SK-N-SH (cell line): ENCODE measurements at regions not wholly inside any gene's neighbourhood (a gene's known extent, or its start where the extent isn't known, plus 50 kb on each side); places are given as distances from the start of the nearest gene placed in this dataset.

Experiments
- CTCF ChIA-PET: fragments of 300-600, 350-600 bp; formaldehyde crosslinking; extraction: SDS; loops from one replicate; lab custom pipeline; 2021; lab: Yijun Ruan, JAX
- POLR2A ChIA-PET: fragments of 350-600 bp; sonication (Branson Sonifier 250); formaldehyde crosslinking; extraction: SDS; loops from one replicate; lab custom pipeline; 2020; ENCODE audit warnings: antibody characterized with exemption, inconsistent platforms; lab: Yijun Ruan, JAX
- DNase-seq: peaks from one replicate; pipeline ENCODE4 v3.0.0; 2012
- H2AFZ ChIP-seq: fragments of 200-600 bp; sonication (generic); 2 replicates; pipeline ENCODE4 v1.8.1; 2016; ENCODE audit warnings: antibody characterized with exemption, mild to moderate bottlenecking, low read depth
- H3F3A ChIP-seq: fragments of 200-600 bp; sonication (generic); replicated peaks from 2 replicates; pipeline ENCODE3; 2016; ENCODE audit warnings: antibody characterized with exemption, mild to moderate bottlenecking; ENCODE audit not compliant: insufficient read depth
- H3K27ac ChIP-seq, 2 experiments: fragments of 200-500 bp in 1 of 2; fragments of 200-600 bp in 1 of 2; sonication (Bioruptor generic) in 1 of 2; sonication (generic), shearing (Covaris generic) in 1 of 2; 2 replicates each; pipeline versions ENCODE4 v1.5.1 to v1.6.1; 2014 to 2016; ENCODE audit warnings: low read depth in 2 of 2, inconsistent platforms in 1 of 2, low read length in 1 of 2, mild to moderate bottlenecking in 1 of 2, mixed read lengths in 1 of 2
- H3K27me3 ChIP-seq: fragments of 200-600 bp; sonication (generic), shearing (Covaris generic); 2 replicates; pipeline ENCODE4 v1.6.1; 2016; ENCODE audit warnings: mixed run types; ENCODE audit not compliant: insufficient read depth
- H3K36me3 ChIP-seq, 2 experiments: fragments of 200-500 bp in 1 of 2; fragments of 200-600 bp in 1 of 2; sonication (Bioruptor generic) in 1 of 2; sonication (generic) in 1 of 2; replicated peaks in 1 of 2; 2 replicates each; pipeline versions ENCODE3 to v1.5.1; 2014 to 2016; ENCODE audit warnings: low read length in 1 of 2, mild to moderate bottlenecking in 1 of 2; ENCODE audit not compliant: insufficient read depth in 2 of 2, control insufficient read depth in 1 of 2
- H3K4me1 ChIP-seq, 2 experiments: fragments of 200-500 bp in 1 of 2; fragments of 200-600 bp in 1 of 2; sonication (Bioruptor generic) in 1 of 2; sonication (generic), shearing (Covaris generic) in 1 of 2; 2 replicates each; pipeline versions ENCODE4 v1.5.1 to v1.6.1; 2014 to 2016; ENCODE audit warnings: low read depth in 1 of 2, low read length in 1 of 2, mixed run types in 1 of 2; ENCODE audit not compliant: insufficient read depth in 2 of 2, control insufficient read depth in 1 of 2
- H3K4me2 ChIP-seq: fragments of 200-600 bp; sonication (generic), shearing (Covaris generic); 2 replicates; pipeline ENCODE4 v1.6.1; 2017; ENCODE audit warnings: mixed run types
- H3K4me3 ChIP-seq, 2 experiments: fragments of 200-500 bp in 1 of 2; fragments of 200-600 bp in 1 of 2; sonication (Bioruptor generic) in 1 of 2; sonication (generic), shearing (Covaris generic) in 1 of 2; 2 replicates each; pipeline versions ENCODE4 v1.5.1 to v1.8.1; 2014 to 2016; ENCODE audit warnings: low read depth in 2 of 2, inconsistent platforms in 1 of 2, low read length in 1 of 2, mild to moderate bottlenecking in 1 of 2, mixed read lengths in 1 of 2, moderate library complexity in 1 of 2
- H3K79me2 ChIP-seq: fragments of 200-600 bp; sonication (generic); 2 replicates; pipeline ENCODE4 v1.8.1; 2017; ENCODE audit warnings: mild to moderate bottlenecking; ENCODE audit not compliant: insufficient read depth
- H3K9ac ChIP-seq: fragments of 200-600 bp; sonication (generic); 2 replicates; pipeline ENCODE4 v1.6.1; 2017; ENCODE audit warnings: mixed run types
- H3K9me2 ChIP-seq: fragments of 200-600 bp; sonication (generic); 2 replicates; pipeline ENCODE4 v1.6.1; 2017; ENCODE audit warnings: mixed run types
- H3K9me3 ChIP-seq: fragments of 200-600 bp; sonication (generic); 2 replicates; pipeline ENCODE4 v1.6.1; 2017; ENCODE audit warnings: mixed run types, mild to moderate bottlenecking, moderate library complexity
- H4K20me1 ChIP-seq: fragments of 200-600 bp; sonication (generic); 2 replicates; pipeline ENCODE4 v1.6.1; 2017; ENCODE audit warnings: mild to moderate bottlenecking, mixed run types; ENCODE audit not compliant: insufficient read depth
- CHD2 ChIP-seq: fragments of 150-350 bp; IDR thresholded peaks from 2 replicates; pipeline ENCODE4 v1.6.1; 2018; ENCODE audit warnings: low read length; ENCODE audit not compliant: partially characterized antibody
- EZH2phosphoT487 ChIP-seq: fragments of 200-600 bp; sonication (generic); IDR thresholded peaks from 2 replicates; pipeline ENCODE4 v1.6.1; 2017; ENCODE audit warnings: low read depth, mixed run types, mild to moderate bottlenecking, antibody characterized with exemption, moderate library complexity, borderline replicate concordance
- FOSL2 ChIP-seq: IDR thresholded peaks from 2 replicates; pipeline ENCODE4 v1.4.0; 2012; ENCODE audit warnings: low read depth, mild to moderate bottlenecking, moderate library complexity, borderline replicate concordance
- FOXM1 ChIP-seq: IDR thresholded peaks from 2 replicates; pipeline ENCODE4 v1.4.0; 2012; ENCODE audit warnings: low read depth, mild to moderate bottlenecking
- GABPA ChIP-seq: IDR thresholded peaks from 2 replicates; pipeline ENCODE4 v1.4.0; 2012; ENCODE audit warnings: low read depth, mild to moderate bottlenecking
- MEF2A ChIP-seq: IDR thresholded peaks from 2 replicates; pipeline ENCODE4 v1.4.0; 2012; ENCODE audit warnings: low read depth, borderline replicate concordance
- MXI1 ChIP-seq: IDR thresholded peaks from 2 replicates; pipeline ENCODE4 v1.6.1; 2012; ENCODE audit warnings: mild to moderate bottlenecking, low read depth, low read length, improper control_type of control experiment
- NRF1 ChIP-seq: IDR thresholded peaks from 2 replicates; pipeline ENCODE4 v1.6.1; 2012; ENCODE audit warnings: low read depth, mild to moderate bottlenecking, low read length
- POLR2AphosphoS5 ChIP-seq: IDR thresholded peaks from 2 replicates; pipeline ENCODE4 v1.6.1; 2012; ENCODE audit warnings: low read depth, low read length
- RCOR1 ChIP-seq: fragments of 150-350 bp; IDR thresholded peaks from 2 replicates; pipeline ENCODE4 v1.6.1; 2017; ENCODE audit warnings: antibody characterized with exemption, low read length
- RFX5 ChIP-seq: IDR thresholded peaks from 2 replicates; pipeline ENCODE4 v1.6.1; 2012; ENCODE audit warnings: mild to moderate bottlenecking, improper control_type of control experiment, low read length
- RXRA ChIP-seq: IDR thresholded peaks from 2 replicates; pipeline ENCODE4 v1.4.0; 2012; ENCODE audit warnings: low read depth, mild to moderate bottlenecking, borderline replicate concordance
- SMC3 ChIP-seq: IDR thresholded peaks from 2 replicates; pipeline ENCODE4 v1.6.1; 2012; ENCODE audit warnings: low read depth, low read length, improper control_type of control experiment
- YY1 ChIP-seq: IDR thresholded peaks from 2 replicates; pipeline ENCODE4 v1.4.0; 2012; ENCODE audit warnings: low read depth, mild to moderate bottlenecking
- ZBTB33 ChIP-seq: IDR thresholded peaks from 2 replicates; pipeline ENCODE4 v1.4.0; 2012; ENCODE audit warnings: low read depth, borderline replicate concordance
- WGBS: methylation state at CpG from one replicate; pipeline ENCODE4 v1.1.6; 2017; ENCODE audit warnings: low lambda C conversion rate; 5-methylcytosine and 5-hydroxymethylcytosine counted together
- TF ChIP-seq, protein P1 (sequence below): fragments of 200-600 bp; sonication (generic); IDR thresholded peaks from 2 replicates; pipeline ENCODE4 v1.6.1; 2017; ENCODE audit warnings: antibody characterized with exemption, mild to moderate bottlenecking, moderate library complexity
- TF ChIP-seq, protein P2 (sequence below): IDR thresholded peaks from 2 replicates; pipeline ENCODE4; 2012

GRCh38 chr1:30295674-30296073, 427.7 kb downstream of the MATN1 start:
- no peak for DNase-seq
- CTCF ChIA-PET = interaction anchor here (1.0 to 1.2 kb wide), 2 partner anchors 11 to 63 kb away, joined by 3 read pairs; no protein-coding TSS in a partner anchor

DNA sequence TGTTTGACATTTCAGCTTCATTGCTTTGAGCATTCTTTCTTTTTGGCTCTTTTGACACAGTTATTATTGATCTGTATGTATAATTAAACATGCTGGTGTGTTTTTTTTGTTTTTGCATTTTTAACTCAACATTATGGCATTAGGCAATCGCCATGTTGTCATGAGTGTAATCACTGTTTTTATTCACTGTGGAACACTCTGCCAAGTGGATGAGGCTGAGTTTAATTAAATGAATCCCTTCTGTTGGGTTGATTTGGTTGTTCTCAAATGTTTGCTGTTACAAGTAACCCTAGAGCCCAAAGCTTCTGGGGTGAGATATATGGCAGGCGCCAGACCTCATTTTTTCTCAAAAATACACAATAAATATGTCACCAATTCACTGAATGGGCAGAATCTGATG, 428.1 kb downstream of the MATN1 start:
- no peak overlapping the region for H3K4me2 ChIP-seq
- DNase-seq = no peak
- TF ChIP-seq, protein P1, sequence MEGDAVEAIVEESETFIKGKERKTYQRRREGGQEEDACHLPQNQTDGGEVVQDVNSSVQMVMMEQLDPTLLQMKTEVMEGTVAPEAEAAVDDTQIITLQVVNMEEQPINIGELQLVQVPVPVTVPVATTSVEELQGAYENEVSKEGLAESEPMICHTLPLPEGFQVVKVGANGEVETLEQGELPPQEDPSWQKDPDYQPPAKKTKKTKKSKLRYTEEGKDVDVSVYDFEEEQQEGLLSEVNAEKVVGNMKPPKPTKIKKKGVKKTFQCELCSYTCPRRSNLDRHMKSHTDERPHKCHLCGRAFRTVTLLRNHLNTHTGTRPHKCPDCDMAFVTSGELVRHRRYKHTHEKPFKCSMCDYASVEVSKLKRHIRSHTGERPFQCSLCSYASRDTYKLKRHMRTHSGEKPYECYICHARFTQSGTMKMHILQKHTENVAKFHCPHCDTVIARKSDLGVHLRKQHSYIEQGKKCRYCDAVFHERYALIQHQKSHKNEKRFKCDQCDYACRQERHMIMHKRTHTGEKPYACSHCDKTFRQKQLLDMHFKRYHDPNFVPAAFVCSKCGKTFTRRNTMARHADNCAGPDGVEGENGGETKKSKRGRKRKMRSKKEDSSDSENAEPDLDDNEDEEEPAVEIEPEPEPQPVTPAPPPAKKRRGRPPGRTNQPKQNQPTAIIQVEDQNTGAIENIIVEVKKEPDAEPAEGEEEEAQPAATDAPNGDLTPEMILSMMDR = no peak
- TF ChIP-seq FOXM1 (no peak), FOSL2 (no peak), EZH2phosphoT487 (no peak), SMC3 (no peak), MXI1 (no peak), RXRA (no peak), MEF2A (no peak), YY1 (no peak), RFX5 (no peak), POLR2AphosphoS5 (no peak), ZBTB33 (no peak), RCOR1 (no peak), NRF1 (no peak), CHD2 (no peak), GABPA (no peak)
- TF ChIP-seq, protein P2, sequence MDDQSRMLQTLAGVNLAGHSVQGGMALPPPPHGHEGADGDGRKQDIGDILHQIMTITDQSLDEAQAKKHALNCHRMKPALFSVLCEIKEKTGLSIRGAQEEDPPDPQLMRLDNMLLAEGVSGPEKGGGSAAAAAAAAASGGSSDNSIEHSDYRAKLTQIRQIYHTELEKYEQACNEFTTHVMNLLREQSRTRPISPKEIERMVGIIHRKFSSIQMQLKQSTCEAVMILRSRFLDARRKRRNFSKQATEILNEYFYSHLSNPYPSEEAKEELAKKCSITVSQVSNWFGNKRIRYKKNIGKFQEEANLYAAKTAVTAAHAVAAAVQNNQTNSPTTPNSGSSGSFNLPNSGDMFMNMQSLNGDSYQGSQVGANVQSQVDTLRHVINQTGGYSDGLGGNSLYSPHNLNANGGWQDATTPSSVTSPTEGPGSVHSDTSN = no peak
- TF ChIP-seq, all 33 proteins: peak for 0
- H3K9me3 ChIP-seq = no peaks in the 10 kb centered on the region
- no peaks in the 10 kb centered on the region for H4K20me1 ChIP-seq
- no peak overlapping the region for H3K4me3 ChIP-seq
- CTCF ChIA-PET = interaction anchor here (0.8 to 1.2 kb wide), 3 partner anchors 11 to 66 kb away, joined by 3 read pairs; no protein-coding TSS in a partner anchor
- no peaks in the 10 kb centered on the region for H3K79me2 ChIP-seq
- H2AFZ ChIP-seq = no peak overlapping the region
- H3K9me2 ChIP-seq = no peaks in the 10 kb centered on the region
- H3K36me3 ChIP-seq = no peaks in the 10 kb centered on the region
- no peak overlapping the region for H3K9ac ChIP-seq
- WGBS = 15% methylated on average over 2 of the region's 2 CpGs
- H3K27me3 ChIP-seq = no peaks in the 10 kb centered on the region
- H3F3A ChIP-seq = no peaks in the 10 kb centered on the region
- POLR2A ChIA-PET = no interaction called here
- H3K27ac ChIP-seq = no peak overlapping the region
- no peaks in the 10 kb centered on the region for H3K4me1 ChIP-seq

More at GRCh38 chr1:30295674-30296073, 427.7 kb downstream of the MATN1 start:
- no peaks in the 10 kb centered on the region for H4K20me1 ChIP-seq
- no peaks in the 10 kb centered on the region for H3K79me2 ChIP-seq
- H2AFZ ChIP-seq = no peak overlapping the region
- no peaks in the 10 kb centered on the region for H3K9me2 ChIP-seq
- no peaks in the 10 kb centered on the region for H3K27me3 ChIP-seq
- H3K9ac ChIP-seq = no peak overlapping the region
- H3K4me2 ChIP-seq = no peak overlapping the region
- H3K9me3 ChIP-seq = no peaks in the 10 kb centered on the region
- no peak overlapping the region for H3K4me3 ChIP-seq
- H3K27ac ChIP-seq = no peak overlapping the region
- TF ChIP-seq RFX5 (no peak), GABPA (no peak), RXRA (no peak), CHD2 (no peak)
- POLR2A ChIA-PET = no interaction called here
- no peaks in the 10 kb centered on the region for H3K36me3 ChIP-seq
- WGBS = 43% methylated on average over 4 of the region's 4 CpGs
- H3F3A ChIP-seq = no peaks in the 10 kb centered on the region
- no peaks in the 10 kb centered on the region for H3K4me1 ChIP-seq
